MCF 10A (cell line): ENCODE measurements at regions not wholly inside any gene's neighbourhood (a gene's known extent, or its start where the extent isn't known, plus 50 kb on each side); places are given as distances from the start of the nearest gene placed in this dataset.

ENCODE experiments used
- BruUV-seq: library from RNA; stranded (reverse); fragments of 400-500 nt; replicated peaks from 2 replicates; lab custom pipeline; 2021; lab: Mats Ljungman, UMichigan
- CTCF ChIA-PET: fragments of 300-600 bp; sonication (Branson Sonifier 250); formaldehyde crosslinking; extraction: SDS; loops from one replicate; lab custom pipeline; 2021; ENCODE audit warnings: antibody characterized with exemption, inconsistent platforms; lab: Yijun Ruan, JAX
- POLR2A ChIA-PET: fragments of 300-600, 350-650 bp; sonication (Branson Sonifier 250); formaldehyde crosslinking; extraction: SDS; loops from one replicate; lab custom pipeline; 2020; ENCODE audit warnings: antibody characterized with exemption, inconsistent platforms; lab: Yijun Ruan, JAX
- DNase-seq: peaks from one replicate; pipeline ENCODE4 v3.0.0-alpha.2; 2018; ENCODE audit not compliant: unreplicated experiment
- H3K27ac Mint-ChIP-seq: one replicate; pipeline ENCODE4 v1.8.0; 2022; ENCODE audit warnings: mild to moderate bottlenecking, low read depth, mixed read lengths; ENCODE audit not compliant: unreplicated experiment
- H3K27me3 Mint-ChIP-seq: one replicate; pipeline ENCODE4 v1.8.0; 2022; ENCODE audit warnings: mixed read lengths; ENCODE audit not compliant: insufficient read depth, unreplicated experiment
- H3K36me3 Mint-ChIP-seq: one replicate; pipeline ENCODE4 v1.8.0; 2022; ENCODE audit warnings: mild to moderate bottlenecking, moderate library complexity, mixed read lengths; ENCODE audit not compliant: insufficient read depth, unreplicated experiment
- H3K4me1 Mint-ChIP-seq: one replicate; pipeline ENCODE4 v1.8.0; 2022; ENCODE audit warnings: mixed read lengths; ENCODE audit not compliant: insufficient read depth, unreplicated experiment
- H3K4me3 Mint-ChIP-seq: one replicate; pipeline ENCODE4 v1.8.0; 2022; ENCODE audit warnings: mild to moderate bottlenecking, moderate library complexity, mixed read lengths; ENCODE audit not compliant: unreplicated experiment
- H3K9me3 Mint-ChIP-seq: one replicate; pipeline ENCODE4 v1.8.0; 2022; ENCODE audit warnings: mixed read lengths; ENCODE audit not compliant: unreplicated experiment
- intact Hi-C: fragments of 100-400 bp; cut with micrococcal nuclease; formaldehyde crosslinking; loops from 2 replicates; pipeline ENCODE4 v1.14.1; 2022
- TF ChIP-seq, protein P1 (sequence below): fragments of 200-600 bp; IDR thresholded peaks from one replicate; pipeline ENCODE4 v1.8.0; 2022; ENCODE audit warnings: antibody characterized with exemption, mild to moderate bottlenecking; ENCODE audit not compliant: unreplicated experiment

GRCh38 chr3:59433546-59433945 is 383.7 kb upstream of the CFAP20DC start:
- H3K36me3 Mint-ChIP-seq = no peaks in the 10 kb centered on the region
- no peaks in the 10 kb centered on the region for H3K27me3 Mint-ChIP-seq
- POLR2A ChIA-PET = no interaction called here
- intact Hi-C loops = no loop called here
- BruUV-seq = no TSS peak
- CTCF ChIA-PET = interaction anchor here (0.7 kb wide), 1 partner anchor 222 kb away, joined by 4 read pairs; no protein-coding TSS in a partner anchor
- no peak for DNase-seq
- peaks cover 5% of the 10 kb centered on the region for H3K4me1 Mint-ChIP-seq
- TF ChIP-seq, protein P1, sequence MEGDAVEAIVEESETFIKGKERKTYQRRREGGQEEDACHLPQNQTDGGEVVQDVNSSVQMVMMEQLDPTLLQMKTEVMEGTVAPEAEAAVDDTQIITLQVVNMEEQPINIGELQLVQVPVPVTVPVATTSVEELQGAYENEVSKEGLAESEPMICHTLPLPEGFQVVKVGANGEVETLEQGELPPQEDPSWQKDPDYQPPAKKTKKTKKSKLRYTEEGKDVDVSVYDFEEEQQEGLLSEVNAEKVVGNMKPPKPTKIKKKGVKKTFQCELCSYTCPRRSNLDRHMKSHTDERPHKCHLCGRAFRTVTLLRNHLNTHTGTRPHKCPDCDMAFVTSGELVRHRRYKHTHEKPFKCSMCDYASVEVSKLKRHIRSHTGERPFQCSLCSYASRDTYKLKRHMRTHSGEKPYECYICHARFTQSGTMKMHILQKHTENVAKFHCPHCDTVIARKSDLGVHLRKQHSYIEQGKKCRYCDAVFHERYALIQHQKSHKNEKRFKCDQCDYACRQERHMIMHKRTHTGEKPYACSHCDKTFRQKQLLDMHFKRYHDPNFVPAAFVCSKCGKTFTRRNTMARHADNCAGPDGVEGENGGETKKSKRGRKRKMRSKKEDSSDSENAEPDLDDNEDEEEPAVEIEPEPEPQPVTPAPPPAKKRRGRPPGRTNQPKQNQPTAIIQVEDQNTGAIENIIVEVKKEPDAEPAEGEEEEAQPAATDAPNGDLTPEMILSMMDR = no peak
- no peak overlapping the region for H3K4me3 Mint-ChIP-seq
- no peaks in the 10 kb centered on the region for H3K9me3 Mint-ChIP-seq
- H3K27ac Mint-ChIP-seq = no peak overlapping the region

GRCh38 chr3:59432665-59433064 is 382.8 kb upstream of the CFAP20DC start:
- Mint-ChIP-seq H3K4me3 (no peak overlapping the region), H3K4me1 (peaks cover 8% of the 10 kb centered on the region), H3K9me3 (no peaks in the 10 kb centered on the region), H3K36me3 (no peaks in the 10 kb centered on the region), H3K27me3 (no peaks in the 10 kb centered on the region), H3K27ac (no peak overlapping the region)
- ChIA-PET POLR2A (no interaction called here), CTCF (no interaction called here)
- intact Hi-C loops = no loop called here
- DNase-seq = no peak
- no TSS peak for BruUV-seq
- TF ChIP-seq, protein P1 = no peak

- Mint-ChIP-seq H3K27ac (no peak overlapping the region), H3K36me3 (no peaks in the 10 kb centered on the region), H3K9me3 (no peaks in the 10 kb centered on the region), H3K4me1 (peaks cover 29% of the 10 kb centered on the region), H3K4me3 (no peak overlapping the region), H3K27me3 (no peaks in the 10 kb centered on the region)
- intact Hi-C loops = no loop called here
- DNase-seq = no peak
- TF ChIP-seq, protein P1 = no peak
- ChIA-PET POLR2A (interaction anchor here (0.8 kb wide), 1 partner anchor 15 kb away, joined by 3 read pairs; no protein-coding TSS in a partner anchor), CTCF (no interaction called here)
- BruUV-seq = no TSS peak
These were observed 380.5 kb upstream of the CFAP20DC start for GRCh38 chr3:59430341-59430740.

- Mint-ChIP-seq H3K4me3 (no peak overlapping the region), H3K36me3 (no peaks in the 10 kb centered on the region), H3K9me3 (no peaks in the 10 kb centered on the region), H3K4me1 (peaks cover 38% of the 10 kb centered on the region), H3K27ac (no peak overlapping the region), H3K27me3 (no peaks in the 10 kb centered on the region)
- no peak for DNase-seq
- ChIA-PET CTCF (interaction anchor here (0.6 to 2.0 kb wide), 3 partner anchors 8 to 172 kb away, joined by 3 to 6 read pairs (median 3); no protein-coding TSS in a partner anchor), POLR2A (no interaction called here)
- intact Hi-C loops = loop anchor here (5.0 to 10.0 kb wide), 2 partner anchors 214 to 432 kb away; no protein-coding TSS in a partner anchor
- no TSS peak for BruUV-seq
- TF ChIP-seq, protein P1 = no peak
These were observed 379.4 kb upstream of the CFAP20DC start for GRCh38 chr3:59429198-59429597.
